Vagina (tissue), 2 donors: ENCODE measurements at regions not wholly inside any gene's neighbourhood (a gene's known extent, or its start where the extent isn't known, plus 50 kb on each side); places are given as distances from the start of the nearest gene placed in this dataset.

Source experiments
- DNase-seq, 2 donors: peaks; one replicate each; pipeline ENCODE4 v3.0.0-alpha.2; 2017; ENCODE audit errors: extremely low spot score in 2 of 2
- H3K27ac ChIP-seq: fragments of 200-600 bp; sonication (generic); one replicate; pipeline ENCODE4 v1.5.1; 2019
- H3K27me3 ChIP-seq: fragments of 200-600 bp; sonication (generic); one replicate; pipeline ENCODE4 v1.5.1; 2019
- H3K36me3 ChIP-seq, 2 donors: fragments of 200-600 bp; sonication (generic); one replicate each; pipeline ENCODE4 v1.5.1; 2017 to 2019
- H3K4me1 ChIP-seq: fragments of 200-600 bp; sonication (generic); one replicate; pipeline ENCODE4 v1.5.1; 2019
- H3K4me3 ChIP-seq, 2 donors: fragments of 200-600 bp; sonication (generic); 1 replicate in 1 of 2; 2 replicates in 1 of 2; pipeline ENCODE4 v1.5.1; 2016 to 2019
- H3K9me3 ChIP-seq: fragments of 200-600 bp; sonication (generic); one replicate; pipeline ENCODE4 v1.5.1; 2019
- CTCF ChIP-seq, 3 experiments: fragments of 450-650 bp in 2 of 3; fragments of 200-600 bp in 1 of 3; sonication (generic) in 1 of 3; IDR thresholded peaks; one replicate each; pipeline ENCODE4 v1.5.1; 2017 to 2019; ENCODE audit warnings: antibody characterized with exemption in 3 of 3, mild to moderate bottlenecking in 2 of 3, moderate library complexity in 2 of 3
- POLR2A ChIP-seq, 2 donors: fragments of 450-650 bp; IDR thresholded peaks; one replicate each; pipeline ENCODE4 v1.6.1; 2017; ENCODE audit warnings: antibody characterized with exemption in 2 of 2, mild to moderate bottlenecking in 2 of 2, moderate library complexity in 2 of 2
- POLR2AphosphoS5 ChIP-seq, 2 donors: sonication (generic); formaldehyde crosslinking; IDR thresholded peaks; one replicate each; pipeline ENCODE4 v1.9.0; 2017; ENCODE audit warnings: antibody characterized with exemption in 2 of 2, mild to moderate bottlenecking in 2 of 2, low read depth in 1 of 2; ENCODE audit not compliant: insufficient read depth in 1 of 2
- intact Hi-C: fragments of 100-400 bp; cut with DNase I; formaldehyde crosslinking; loops from one replicate; pipeline ENCODE4 v1.15.1; 2023

- no peak for TF ChIP-seq POLR2AphosphoS5 (IDR thresholded peaks at IDR 0.05; ENCODE audit: insufficient read depth in 1 of 2, low read depth in 1 of 2)
- TF ChIP-seq CTCF (IDR thresholded peaks at IDR 0.05) = no peak
- TF ChIP-seq POLR2A (IDR thresholded peaks at IDR 0.05) = no peak
- H3K9me3 ChIP-seq = no peaks in the 10 kb centered on the region
- DNase-seq = no peak
- H3K36me3 ChIP-seq = no peaks in the 10 kb centered on the region
- no peak overlapping the region for H3K27ac ChIP-seq
- H3K4me1 ChIP-seq = no peaks in the 10 kb centered on the region
- H3K27me3 ChIP-seq = no peaks in the 10 kb centered on the region
- no peak overlapping the region for H3K4me3 ChIP-seq
- intact Hi-C loops = no loop called here
These were observed 575.6 kb downstream of the INSC start for GRCh38 chr11:15690320-15690719.

GRCh38 chr11:15692739-15693138 is 578.0 kb downstream of the INSC start:
- H3K27ac ChIP-seq = no peak overlapping the region
- H3K36me3 ChIP-seq = no peaks in the 10 kb centered on the region
- intact Hi-C loops = no loop called here
- no peaks in the 10 kb centered on the region for H3K27me3 ChIP-seq
- TF ChIP-seq POLR2AphosphoS5 (IDR thresholded peaks at IDR 0.05; ENCODE audit: insufficient read depth in 1 of 2, low read depth in 1 of 2) (no peak), CTCF (IDR thresholded peaks at IDR 0.05) (no peak), POLR2A (IDR thresholded peaks at IDR 0.05) (no peak)
- H3K4me3 ChIP-seq = no peak overlapping the region
- DNase-seq = peak; percentile 70 to 77
- no peaks in the 10 kb centered on the region for H3K4me1 ChIP-seq
- no peaks in the 10 kb centered on the region for H3K9me3 ChIP-seq

GRCh38 chr11:15695096-15695721 is 580.5 kb downstream of the INSC start:
- TF ChIP-seq POLR2A (IDR thresholded peaks at IDR 0.05) (no peak), CTCF (IDR thresholded peaks at IDR 0.05) (no peak), POLR2AphosphoS5 (IDR thresholded peaks at IDR 0.05; ENCODE audit: insufficient read depth in 1 of 2, low read depth in 1 of 2) (no peak)
- Histone ChIP-seq H3K4me1 (no peaks in the 10 kb centered on the region), H3K36me3 (no peaks in the 10 kb centered on the region), H3K27me3 (no peaks in the 10 kb centered on the region), H3K27ac (no peak overlapping the region), H3K9me3 (no peaks in the 10 kb centered on the region), H3K4me3 (no peak overlapping the region)
- DNase-seq = peak in 1 of 2 donors; percentile 7
- intact Hi-C loops = no loop called here

GRCh38 chr11:15696069-15696468 is 581.3 kb downstream of the INSC start:
- no peak overlapping the region for H3K4me3 ChIP-seq
- TF ChIP-seq CTCF (IDR thresholded peaks at IDR 0.05) = no peak
- no peak for TF ChIP-seq POLR2A (IDR thresholded peaks at IDR 0.05)
- no peak for TF ChIP-seq POLR2AphosphoS5 (IDR thresholded peaks at IDR 0.05; ENCODE audit: insufficient read depth in 1 of 2, low read depth in 1 of 2)
- no peaks in the 10 kb centered on the region for H3K27me3 ChIP-seq
- no peak for DNase-seq
- intact Hi-C loops = no loop called here
- no peaks in the 10 kb centered on the region for H3K9me3 ChIP-seq
- no peaks in the 10 kb centered on the region for H3K4me1 ChIP-seq
- no peak overlapping the region for H3K27ac ChIP-seq
- H3K36me3 ChIP-seq = no peaks in the 10 kb centered on the region

- TF ChIP-seq POLR2A (IDR thresholded peaks at IDR 0.05) (no peak), CTCF (IDR thresholded peaks at IDR 0.05) (no peak), POLR2AphosphoS5 (IDR thresholded peaks at IDR 0.05; ENCODE audit: insufficient read depth in 1 of 2, low read depth in 1 of 2) (no peak)
- Histone ChIP-seq H3K27me3 (no peaks in the 10 kb centered on the region), H3K36me3 (no peaks in the 10 kb centered on the region), H3K4me1 (no peaks in the 10 kb centered on the region), H3K9me3 (no peaks in the 10 kb centered on the region), H3K4me3 (no peak overlapping the region), H3K27ac (no peak overlapping the region)
- peak in 1 of 2 donors; percentile 84 for DNase-seq
- intact Hi-C loops = no loop called here
These were observed 582.9 kb downstream of the INSC start for GRCh38 chr11:15697437-15698236.
